Thyroid gland (tissue), 4 donors: ENCODE measurements at regions not wholly inside any gene's neighbourhood (a gene's known extent, or its start where the extent isn't known, plus 50 kb on each side); places are given as distances from the start of the nearest gene placed in this dataset.

Experiments
- POLR2A ChIP-seq, 2 donors: fragments of 450-650 bp; IDR thresholded peaks; one replicate each; pipeline ENCODE4 v1.6.1; 2017; ENCODE audit warnings: antibody characterized with exemption in 2 of 2, mild to moderate bottlenecking in 2 of 2, moderate library complexity in 1 of 2
- TF ChIP-seq, protein P1 (sequence below), 6 experiments: fragments of 200-600 bp in 3 of 6; fragments of 450-650 bp in 3 of 6; sonication (generic) in 3 of 6; IDR thresholded peaks; one replicate each; pipeline ENCODE4 v1.5.1; 2016 to 2019; ENCODE audit warnings: antibody characterized with exemption in 6 of 6, mild to moderate bottlenecking in 2 of 6, inconsistent platforms in 1 of 6, moderate library complexity in 1 of 6

DNA sequence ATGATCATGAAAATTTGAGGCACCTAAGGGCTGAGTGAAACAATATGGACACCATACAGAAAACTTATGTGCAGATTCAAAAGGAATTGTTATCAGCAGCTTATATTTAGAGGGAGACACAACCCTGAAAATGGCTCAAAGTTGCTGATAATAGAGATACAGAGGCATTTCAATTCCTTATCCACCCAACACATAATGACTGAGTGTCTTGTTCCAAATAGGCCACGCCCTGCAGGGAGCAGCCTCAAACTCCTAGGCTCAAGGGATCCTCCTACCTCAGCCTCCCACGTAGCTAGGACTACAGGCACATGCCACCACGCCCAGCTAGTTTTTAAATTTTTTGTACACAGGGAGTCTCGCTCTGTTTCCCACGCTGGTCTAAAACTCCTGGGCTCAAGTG is 79.0 kb downstream of the LBH start:
- TF ChIP-seq POLR2A (IDR thresholded peaks at IDR 0.05), result no peak
- TF ChIP-seq, protein P1, sequence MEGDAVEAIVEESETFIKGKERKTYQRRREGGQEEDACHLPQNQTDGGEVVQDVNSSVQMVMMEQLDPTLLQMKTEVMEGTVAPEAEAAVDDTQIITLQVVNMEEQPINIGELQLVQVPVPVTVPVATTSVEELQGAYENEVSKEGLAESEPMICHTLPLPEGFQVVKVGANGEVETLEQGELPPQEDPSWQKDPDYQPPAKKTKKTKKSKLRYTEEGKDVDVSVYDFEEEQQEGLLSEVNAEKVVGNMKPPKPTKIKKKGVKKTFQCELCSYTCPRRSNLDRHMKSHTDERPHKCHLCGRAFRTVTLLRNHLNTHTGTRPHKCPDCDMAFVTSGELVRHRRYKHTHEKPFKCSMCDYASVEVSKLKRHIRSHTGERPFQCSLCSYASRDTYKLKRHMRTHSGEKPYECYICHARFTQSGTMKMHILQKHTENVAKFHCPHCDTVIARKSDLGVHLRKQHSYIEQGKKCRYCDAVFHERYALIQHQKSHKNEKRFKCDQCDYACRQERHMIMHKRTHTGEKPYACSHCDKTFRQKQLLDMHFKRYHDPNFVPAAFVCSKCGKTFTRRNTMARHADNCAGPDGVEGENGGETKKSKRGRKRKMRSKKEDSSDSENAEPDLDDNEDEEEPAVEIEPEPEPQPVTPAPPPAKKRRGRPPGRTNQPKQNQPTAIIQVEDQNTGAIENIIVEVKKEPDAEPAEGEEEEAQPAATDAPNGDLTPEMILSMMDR (IDR thresholded peaks at IDR 0.05), result no peak
